Mesendoderm (in vitro differentiated cells): ENCODE measurements at regions not wholly inside any gene's neighbourhood (a gene's known extent, or its start where the extent isn't known, plus 50 kb on each side); places are given as distances from the start of the nearest gene placed in this dataset.

Experiments
- DNase-seq: peaks from one replicate; pipeline ENCODE4 v3.0.0; 2013
- H2AK5ac ChIP-seq: 2 replicates; pipeline ENCODE4 v1.6.1; 2013; ENCODE audit warnings: low read length, inconsistent platforms
- H2BK120ac ChIP-seq: 2 replicates; pipeline ENCODE4 v1.6.1; 2013; ENCODE audit warnings: low read depth, mild to moderate bottlenecking, low read length, moderate library complexity, mixed read lengths
- H2BK15ac ChIP-seq: replicated peaks from 2 replicates; pipeline ENCODE4 v1.6.1; 2013; ENCODE audit warnings: low read depth, mild to moderate bottlenecking, moderate library complexity
- H2BK5ac ChIP-seq: 2 replicates; pipeline ENCODE4 v1.6.1; 2013; ENCODE audit warnings: low read length, inconsistent platforms
- H3K18ac ChIP-seq: 2 replicates; pipeline ENCODE4 v1.6.1; 2013; ENCODE audit warnings: mild to moderate bottlenecking, low read length, mixed read lengths
- H3K23ac ChIP-seq: one replicate; pipeline ENCODE4 v1.6.1; 2013; ENCODE audit warnings: low read length
- H3K27ac ChIP-seq: 2 replicates; pipeline ENCODE4 v1.5.1; 2013; ENCODE audit warnings: low read depth, mild to moderate bottlenecking, inconsistent platforms, low read length, moderate library complexity
- H3K27me3 ChIP-seq: 2 replicates; pipeline ENCODE4 v1.6.1; 2013; ENCODE audit warnings: low read length, control low read depth, mild to moderate bottlenecking, inconsistent platforms; ENCODE audit not compliant: insufficient read depth, poor library complexity
- H3K36me3 ChIP-seq: 2 replicates; pipeline ENCODE4 v1.6.1; 2013; ENCODE audit warnings: low read length, inconsistent platforms; ENCODE audit not compliant: control insufficient read depth, insufficient read depth
- H3K4ac ChIP-seq: one replicate; pipeline ENCODE4 v1.6.1; 2013; ENCODE audit warnings: low read depth, mild to moderate bottlenecking, low read length, moderate library complexity
- H3K4me1 ChIP-seq: 2 replicates; pipeline ENCODE4 v1.6.1; 2013; ENCODE audit warnings: low read depth, low read length, inconsistent platforms; ENCODE audit not compliant: control insufficient read depth
- H3K4me2 ChIP-seq: 2 replicates; pipeline ENCODE4 v1.6.1; 2013; ENCODE audit warnings: low read length
- H3K4me3 ChIP-seq: 2 replicates; pipeline ENCODE4 v1.5.1; 2013; ENCODE audit warnings: mild to moderate bottlenecking, low read length
- H3K56ac ChIP-seq: one replicate; pipeline ENCODE4 v1.6.1; 2013; ENCODE audit warnings: low read length
- H3K79me1 ChIP-seq: 2 replicates; pipeline ENCODE4 v1.6.1; 2013; ENCODE audit warnings: low read length, inconsistent platforms
- H3K79me2 ChIP-seq: 2 replicates; pipeline ENCODE4 v1.6.1; 2013; ENCODE audit warnings: mild to moderate bottlenecking, low read length; ENCODE audit not compliant: control insufficient read depth, insufficient read depth
- H3K9ac ChIP-seq: 2 replicates; pipeline ENCODE4 v1.6.1; 2013; ENCODE audit warnings: low read length, inconsistent platforms
- H4K5ac ChIP-seq: one replicate; pipeline ENCODE4 v1.6.1; 2013; ENCODE audit warnings: low read length
- H4K8ac ChIP-seq: one replicate; pipeline ENCODE4 v1.6.1; 2013; ENCODE audit warnings: low read depth, mild to moderate bottlenecking, control low read depth, low read length, moderate library complexity
- WGBS: extraction: QIAGEN DNeasy Blood & Tissue Kit; methylation state at CpG from one replicate; pipeline ENCODE4 v1.1.7; 2013; ENCODE audit warnings: low lambda C conversion rate, missing lambda C conversion rate; ENCODE audit not compliant: insufficient coverage; ENCODE audit errors: extremely low coverage; 5-methylcytosine and 5-hydroxymethylcytosine counted together

- H3K4me1 ChIP-seq = no peaks in the 10 kb centered on the region
- H3K4me2 ChIP-seq = no peak overlapping the region
- H2BK120ac ChIP-seq = no peak overlapping the region
- no peak overlapping the region for H3K4ac ChIP-seq
- H3K56ac ChIP-seq = no peak overlapping the region
- H4K8ac ChIP-seq = no peak overlapping the region
- no peak overlapping the region for H2BK15ac ChIP-seq
- no peak overlapping the region for H3K18ac ChIP-seq
- no peaks in the 10 kb centered on the region for H3K79me2 ChIP-seq
- H3K23ac ChIP-seq = no peak overlapping the region
- H2BK5ac ChIP-seq = no peak overlapping the region
- H2AK5ac ChIP-seq = no peak overlapping the region
- no peak overlapping the region for H3K4me3 ChIP-seq
- H3K79me1 ChIP-seq = no peaks in the 10 kb centered on the region
- no peaks in the 10 kb centered on the region for H3K36me3 ChIP-seq
- H3K27me3 ChIP-seq = no peaks in the 10 kb centered on the region
- DNase-seq = no peak
- H3K9ac ChIP-seq = no peak overlapping the region
- H3K27ac ChIP-seq = no peak overlapping the region
- H4K5ac ChIP-seq = no peak overlapping the region
- whole genome bisulfite sequencing = no CpG with 5 or more reads among the region's 11 CpGs
These were observed 252.2 kb upstream of the C1orf174 start for GRCh38 chr1:4152266-4152665.

GRCh38 chr1:4153571-4153970 is 253.5 kb upstream of the C1orf174 start:
- H3K23ac ChIP-seq = no peak overlapping the region
- no peak overlapping the region for H2BK5ac ChIP-seq
- no peak overlapping the region for H2BK120ac ChIP-seq
- no peaks in the 10 kb centered on the region for H3K79me1 ChIP-seq
- DNase-seq = no peak
- no peak overlapping the region for H3K4me2 ChIP-seq
- H4K8ac ChIP-seq = no peak overlapping the region
- no peaks in the 10 kb centered on the region for H3K79me2 ChIP-seq
- no peak overlapping the region for H3K56ac ChIP-seq
- no peak overlapping the region for H2AK5ac ChIP-seq
- no peaks in the 10 kb centered on the region for H3K36me3 ChIP-seq
- H4K5ac ChIP-seq = no peak overlapping the region
- no peak overlapping the region for H3K18ac ChIP-seq
- no CpG with 5 or more reads among the region's 5 CpGs for WGBS
- H3K9ac ChIP-seq = no peak overlapping the region
- no peak overlapping the region for H3K27ac ChIP-seq
- no peak overlapping the region for H3K4ac ChIP-seq
- H3K4me3 ChIP-seq = no peak overlapping the region
- H3K4me1 ChIP-seq = no peaks in the 10 kb centered on the region
- H2BK15ac ChIP-seq = no peak overlapping the region
- no peaks in the 10 kb centered on the region for H3K27me3 ChIP-seq

GRCh38 chr1:4156241-4156973 is 256.3 kb upstream of the C1orf174 start:
- H3K18ac ChIP-seq = no peak overlapping the region

GRCh38 chr1:4160181-4160580 is 260.1 kb upstream of the C1orf174 start:
- Histone ChIP-seq H2BK15ac (no peak overlapping the region), H2BK5ac (no peak overlapping the region), H3K23ac (no peak overlapping the region), H3K9ac (no peak overlapping the region), H3K4me1 (no peaks in the 10 kb centered on the region), H3K79me1 (no peaks in the 10 kb centered on the region), H2BK120ac (no peak overlapping the region), H3K18ac (no peak overlapping the region), H3K4me3 (no peak overlapping the region), H3K56ac (no peak overlapping the region), H3K27ac (no peak overlapping the region), H3K27me3 (no peaks in the 10 kb centered on the region), H3K79me2 (no peaks in the 10 kb centered on the region), H4K5ac (no peak overlapping the region), H3K4me2 (no peak overlapping the region), H3K36me3 (no peaks in the 10 kb centered on the region), H3K4ac (no peak overlapping the region), H4K8ac (no peak overlapping the region), H2AK5ac (no peak overlapping the region)
- DNase-seq = no peak
- no CpG with 5 or more reads among the region's 7 CpGs for WGBS

More at GRCh38 chr1:4156241-4156973, 256.3 kb upstream of the C1orf174 start:
- no peak overlapping the region for H3K4ac ChIP-seq
- H3K79me2 ChIP-seq = no peaks in the 10 kb centered on the region
- no peaks in the 10 kb centered on the region for H3K27me3 ChIP-seq
- H2BK5ac ChIP-seq = no peak overlapping the region
- DNase-seq = no peak
- H3K4me3 ChIP-seq = no peak overlapping the region
- H3K4me2 ChIP-seq = no peak overlapping the region
- no CpG with 5 or more reads among the region's 14 CpGs for WGBS
- no peaks in the 10 kb centered on the region for H3K36me3 ChIP-seq
- H3K79me1 ChIP-seq = no peaks in the 10 kb centered on the region
- no peak overlapping the region for H2BK120ac ChIP-seq
- no peak overlapping the region for H4K5ac ChIP-seq
- no peak overlapping the region for H4K8ac ChIP-seq
- H3K4me1 ChIP-seq = no peaks in the 10 kb centered on the region
- H3K9ac ChIP-seq = no peak overlapping the region
- H3K56ac ChIP-seq = no peak overlapping the region
- no peak overlapping the region for H3K23ac ChIP-seq
- no peak overlapping the region for H3K27ac ChIP-seq
- no peak overlapping the region for H2BK15ac ChIP-seq
- no peak overlapping the region for H2AK5ac ChIP-seq

GRCh38 chr1:4161366-4162006 is 261.4 kb upstream of the C1orf174 start:
- Histone ChIP-seq H4K5ac (no peak overlapping the region), H3K4me1 (no peaks in the 10 kb centered on the region), H3K4me2 (no peak overlapping the region), H3K18ac (no peak overlapping the region), H3K4ac (no peak overlapping the region), H3K27ac (no peak overlapping the region), H3K79me2 (no peaks in the 10 kb centered on the region), H2AK5ac (no peak overlapping the region), H3K9ac (no peak overlapping the region), H3K27me3 (no peaks in the 10 kb centered on the region), H3K36me3 (no peaks in the 10 kb centered on the region), H3K4me3 (no peak overlapping the region), H2BK15ac (no peak overlapping the region), H3K56ac (no peak overlapping the region), H2BK120ac (no peak overlapping the region), H3K79me1 (no peaks in the 10 kb centered on the region), H4K8ac (no peak overlapping the region), H3K23ac (no peak overlapping the region), H2BK5ac (no peak overlapping the region)
- no CpG with 5 or more reads among the region's 29 CpGs for WGBS
- no peak for DNase-seq
